NCI-H510A treated with DMSO at 0.1 percent for 48 hours (cell line): ENCODE measurements at regions not wholly inside any gene's neighbourhood (a gene's known extent, or its start where the extent isn't known, plus 50 kb on each side); places are given as distances from the start of the nearest gene placed in this dataset.
"Not testable (repeated sequence)": the region's sequence is repeated elsewhere in the genome, so short reads cannot be mapped to it uniquely, and the experiment has no call there.

ENCODE experiments used
- DNase-seq: peaks from one replicate; lab custom pipeline; 2025; lab: John Stamatoyannopoulos, UW

DNA sequence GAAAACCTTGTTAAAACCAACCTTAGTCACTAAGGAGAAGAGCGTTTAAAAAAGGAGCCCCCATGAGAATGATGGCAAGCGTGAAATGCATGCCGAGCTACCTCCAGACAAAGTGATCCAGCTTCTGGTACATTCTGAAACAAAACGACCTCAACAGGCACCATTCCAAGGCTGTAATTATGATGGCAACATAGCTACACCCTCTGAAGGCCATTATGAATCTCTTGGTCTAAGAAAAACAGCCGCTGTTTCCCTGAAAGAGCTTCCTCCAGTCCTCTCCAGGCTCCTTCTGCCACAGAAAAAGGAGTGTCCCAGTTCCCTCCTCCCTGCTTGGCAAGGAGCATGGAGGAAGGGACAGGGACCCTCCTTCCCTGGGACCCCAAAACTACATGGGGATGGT is 50.0 kb upstream of the ABLIM1 start:
- DNase-seq, result no peak

- DNase-seq, result no peak
These were observed 50.8 kb upstream of the ABLIM1 start for GRCh38 chr10:114708717-114709335.

DNA sequence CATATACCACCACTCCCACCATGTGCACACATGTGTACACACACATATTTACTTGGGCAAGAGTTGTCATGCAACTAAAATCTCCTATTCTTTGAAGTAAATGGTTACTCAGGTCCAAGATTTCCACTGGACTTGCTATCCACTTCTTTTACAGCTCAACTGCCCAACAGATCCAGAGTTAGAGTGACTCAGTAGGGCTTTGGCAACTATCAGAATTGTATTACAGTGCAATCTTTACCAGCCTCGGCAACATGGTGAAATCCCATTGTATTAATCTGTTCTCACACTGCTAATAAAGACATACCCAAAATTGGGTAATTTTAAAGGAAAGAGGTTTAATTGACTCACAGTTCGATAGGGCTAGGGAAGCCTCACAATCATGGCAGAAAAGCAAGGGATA is 51.9 kb upstream of the ABLIM1 start:
- DNase-seq, result no peak

DNA sequence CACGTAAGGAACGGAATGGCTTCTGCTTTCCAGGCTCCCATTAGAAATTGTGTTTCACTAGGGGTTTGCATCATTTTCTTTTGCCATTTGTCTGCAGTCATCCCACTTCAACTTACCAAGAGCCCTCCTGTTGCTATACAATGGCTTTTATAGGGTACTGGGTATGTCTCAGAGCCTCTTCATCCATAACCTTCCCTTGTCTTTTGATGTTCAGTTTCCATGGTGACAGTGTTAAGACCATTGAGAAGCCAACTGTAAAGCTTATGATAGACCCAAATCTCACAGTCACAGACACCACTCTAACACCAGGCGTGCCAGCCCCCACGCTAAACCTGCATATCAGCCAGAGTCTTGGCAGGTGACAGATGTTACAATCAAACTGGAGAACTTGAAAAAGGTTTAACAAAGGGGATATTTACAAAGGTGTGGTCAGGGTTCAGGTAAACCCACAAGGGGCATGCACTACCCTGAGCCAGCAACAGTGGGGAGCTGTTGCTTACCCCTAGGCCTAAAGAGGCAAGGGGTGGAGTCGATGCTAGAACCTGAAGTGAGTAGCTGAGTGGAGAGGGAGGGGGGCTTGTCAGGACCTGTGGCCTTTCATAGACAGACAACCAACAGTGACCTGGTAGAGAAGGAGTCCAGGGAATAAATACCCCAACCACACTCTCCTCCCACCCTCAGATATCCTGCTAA is 53.2 kb upstream of the ABLIM1 start:
- DNase-seq, result no peak

GRCh38 chr10:114711869-114712250 is 53.8 kb upstream of the ABLIM1 start:
- no peak for DNase-seq

GRCh38 chr10:114713525-114714090 is 55.5 kb upstream of the ABLIM1 start:
- no peak for DNase-seq

DNA sequence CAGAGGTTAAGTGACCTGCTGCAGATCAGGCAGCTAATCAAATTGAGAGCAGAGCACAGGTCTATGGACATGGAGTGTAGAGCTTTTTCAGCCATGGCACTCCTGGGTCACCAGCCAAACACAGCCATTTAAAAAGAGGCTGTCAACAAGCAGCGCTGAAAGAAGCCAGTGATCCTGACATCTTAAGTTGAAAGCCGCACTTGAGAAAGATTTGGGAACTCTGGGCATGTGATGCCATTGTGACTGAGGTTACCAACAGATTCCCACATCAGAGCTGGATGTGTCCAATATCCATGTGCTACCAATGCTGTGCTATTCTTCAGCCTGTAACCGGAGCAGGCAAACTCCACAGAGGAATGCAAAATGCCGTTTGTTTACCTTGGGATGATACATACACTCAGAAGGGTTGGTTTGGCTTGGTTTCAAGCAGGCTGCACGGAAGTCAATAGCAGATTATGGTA is 56.2 kb upstream of the ABLIM1 start:
- DNase-seq, result peak; percentile 89

DNA sequence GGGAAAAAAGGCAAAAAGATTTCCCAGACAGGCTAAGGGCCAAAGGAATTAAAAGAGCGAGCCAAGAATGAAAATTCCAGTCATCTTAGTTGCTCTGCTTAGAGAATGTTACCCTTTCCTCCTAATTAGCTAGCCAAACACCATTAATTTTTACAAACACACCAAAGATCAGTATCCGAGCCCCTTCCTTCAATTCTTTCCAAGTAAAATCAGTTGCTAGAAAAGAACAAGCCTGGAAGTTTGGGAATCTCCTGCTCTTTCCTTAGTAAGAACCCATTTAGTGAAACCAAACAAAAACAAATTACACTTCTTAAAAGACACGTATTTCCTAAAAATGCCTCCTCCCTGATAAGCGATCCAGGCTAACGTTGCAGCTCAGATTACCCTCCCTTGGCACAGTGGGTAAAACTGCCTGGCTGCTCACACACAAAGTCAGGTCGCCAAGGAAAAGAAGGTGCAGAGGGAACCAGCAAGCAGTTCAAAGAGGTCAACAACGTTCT is 57.1 kb upstream of the ABLIM1 start:
- DNase-seq, result no peak

DNA sequence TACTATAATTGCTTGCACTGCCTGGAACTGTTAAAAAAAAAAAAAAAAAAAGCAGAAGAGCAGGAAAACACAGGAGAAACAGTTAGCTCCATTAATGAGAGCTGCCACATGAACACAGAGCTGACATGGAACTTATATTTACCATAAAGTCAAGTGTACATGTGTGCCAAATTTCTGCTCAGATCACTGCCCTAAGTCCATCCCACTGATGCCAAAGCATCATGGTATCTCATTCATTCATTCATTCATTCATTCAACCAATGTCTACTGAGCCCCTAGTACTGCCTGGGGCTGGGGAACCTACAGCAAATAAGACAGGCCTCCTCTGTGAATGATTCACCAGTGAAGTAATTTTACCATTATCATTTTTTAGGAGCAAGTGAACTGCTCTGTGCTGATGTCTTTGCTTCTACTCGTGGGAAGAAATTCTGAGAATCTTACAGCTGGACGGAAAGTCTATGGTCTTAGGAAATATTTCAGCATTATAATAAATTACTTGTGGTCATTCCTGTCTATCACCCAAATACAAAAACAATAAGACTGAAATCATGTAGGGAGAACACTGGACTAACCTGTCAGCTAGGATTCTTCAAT is 58.8 kb upstream of the ABLIM1 start:
- DNase-seq, result no peak

DNA sequence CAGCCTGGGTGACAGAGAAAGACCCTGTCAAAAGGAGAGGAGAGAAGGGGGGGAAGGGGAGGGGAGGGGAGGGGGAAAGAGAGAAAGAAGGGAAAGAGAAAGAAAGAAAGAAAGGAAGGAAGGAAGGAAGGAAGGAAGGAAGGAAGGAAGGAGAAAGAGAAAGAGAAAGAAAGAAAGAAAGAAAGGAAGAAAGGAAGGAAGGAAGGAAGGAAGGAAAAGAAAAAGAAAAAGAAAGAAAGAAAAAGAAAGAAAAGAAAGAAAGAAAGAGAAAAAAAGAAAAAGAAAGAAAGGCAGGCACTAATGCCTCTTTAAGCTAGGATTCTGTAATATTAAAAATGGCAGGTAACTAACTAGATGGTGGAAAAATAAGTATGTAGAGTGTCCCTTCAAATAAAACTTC is 59.8 kb upstream of the ABLIM1 start:
- not testable (repeated sequence) for DNase-seq

- DNase-seq, result no peak
These were observed 60.3 kb upstream of the ABLIM1 start for GRCh38 chr10:114718374-114718773.

GRCh38 chr10:114719311-114719710 is 61.2 kb upstream of the ABLIM1 start:
- DNase-seq, result peak; percentile 84

DNA sequence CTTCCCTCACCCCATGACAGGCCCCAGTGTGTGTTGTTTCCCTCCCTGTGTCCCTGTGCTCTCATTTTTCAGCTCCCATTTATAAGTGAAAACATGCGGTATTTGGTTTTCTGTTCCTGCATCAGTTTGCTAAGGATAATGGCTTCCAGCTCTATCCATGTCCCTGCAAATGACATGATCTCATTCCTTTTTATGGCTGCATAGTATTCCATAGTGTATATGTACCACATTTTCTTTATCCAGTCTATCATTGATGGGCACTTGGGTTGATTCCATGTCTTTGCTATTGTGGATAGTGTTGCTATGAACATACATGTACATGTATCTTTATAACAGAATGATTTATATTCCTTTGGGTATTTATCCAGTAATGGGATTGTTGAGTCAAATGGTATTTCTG is 61.9 kb upstream of the ABLIM1 start:
- not testable (repeated sequence) for DNase-seq

DNA sequence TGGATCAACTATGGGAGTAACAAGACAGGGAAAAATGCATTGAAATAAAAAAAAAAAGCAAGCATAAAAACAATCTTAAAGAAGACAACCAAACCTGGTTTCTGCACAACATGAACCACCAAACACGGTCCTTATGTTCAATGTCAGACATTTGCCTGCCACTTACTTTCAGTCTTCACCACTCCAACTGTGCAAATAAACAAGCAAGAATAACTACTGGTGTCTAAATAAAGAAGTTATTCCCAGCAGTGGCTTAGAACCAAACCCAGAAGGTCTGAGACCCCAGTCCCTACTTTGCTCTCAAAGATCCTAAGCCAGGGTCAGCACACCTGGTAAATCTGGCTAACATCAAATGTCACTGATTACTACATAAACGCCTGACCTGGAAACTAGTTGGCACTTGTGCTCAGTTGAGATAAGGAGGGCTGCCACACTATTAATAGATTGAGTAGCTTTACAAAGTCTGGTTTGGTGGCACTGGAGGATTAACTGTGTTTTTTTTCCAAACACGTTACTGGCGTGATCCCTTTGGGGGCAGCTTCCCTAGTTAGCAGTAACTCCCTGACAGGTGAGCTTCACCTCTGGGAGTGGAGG is 62.7 kb upstream of the ABLIM1 start:
- no peak for DNase-seq

DNA sequence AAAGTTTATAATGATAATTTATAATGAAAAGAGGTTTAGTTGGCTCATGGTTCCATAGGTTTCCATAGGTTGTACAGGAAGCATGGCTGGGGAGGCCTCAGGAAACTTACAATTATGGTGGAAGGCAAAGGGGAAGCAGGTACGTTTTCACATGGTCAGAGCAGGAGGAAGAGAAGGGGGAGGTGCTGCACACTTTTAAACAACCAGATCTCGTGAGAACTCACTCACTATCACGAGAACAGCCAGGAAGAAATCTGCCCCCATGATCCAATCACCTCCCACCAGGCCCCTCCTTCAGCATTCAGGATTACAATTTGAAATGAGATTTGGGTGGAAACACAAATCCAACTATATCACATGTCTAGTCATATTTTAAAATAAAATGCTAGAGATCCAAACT is 64.1 kb upstream of the ABLIM1 start:
- not testable (repeated sequence) for DNase-seq

GRCh38 chr10:114723361-114723760 is 65.3 kb upstream of the ABLIM1 start:
- DNase-seq, result no peak

- DNase-seq, result no peak
These were observed 66.1 kb upstream of the ABLIM1 start for GRCh38 chr10:114723991-114724715.

GRCh38 chr10:114724716-114725106 is 66.6 kb upstream of the ABLIM1 start:
- no peak for DNase-seq

- DNase-seq, result no peak
These were observed 68.8 kb upstream of the ABLIM1 start for GRCh38 chr10:114726820-114727271.

DNA sequence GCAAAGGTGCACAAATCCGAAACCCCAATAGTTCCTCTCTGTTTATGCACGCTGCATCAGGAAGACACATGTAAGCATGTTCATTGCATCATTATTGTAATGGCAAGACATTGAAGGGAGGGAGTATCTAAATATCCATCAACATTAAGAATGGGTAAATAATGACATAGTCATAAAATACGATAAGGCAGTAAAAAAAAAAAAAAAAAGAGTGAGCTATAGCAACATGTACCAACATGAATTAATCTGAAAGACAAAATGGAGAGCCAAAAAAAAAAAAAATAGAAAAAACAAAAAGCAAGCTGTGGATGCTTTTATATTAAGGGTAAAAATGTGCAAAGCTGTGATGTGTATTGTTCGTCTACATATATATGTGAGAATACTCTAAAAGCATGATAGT is 70.2 kb upstream of the ABLIM1 start:
- no peak for DNase-seq

GRCh38 chr10:114729103-114729659 is 71.1 kb upstream of the ABLIM1 start:
- no peak for DNase-seq
